GM12878 (cell line): ENCODE measurements at regions not wholly inside any gene's neighbourhood (a gene's known extent, or its start where the extent isn't known, plus 50 kb on each side); places are given as distances from the start of the nearest gene placed in this dataset.

Experiments used
- ATAC-seq: fragments of 200-7000 bp; cut with Tn5 transposase; 3 replicates; pipeline ENCODE4 v1.9.1; 2020; ENCODE audit warnings: mild to moderate bottlenecking, moderate library complexity
- BruUV-seq: library from RNA; stranded (reverse); fragments of 400-500 nt; replicated peaks from 2 replicates; lab custom pipeline; 2021; lab: Mats Ljungman, UMichigan
- CTCF ChIA-PET: fragments of 300-600 bp; sonication (Branson Sonifier 250); formaldehyde crosslinking; extraction: SDS; loops from one replicate; lab custom pipeline; 2021; ENCODE audit warnings: inconsistent platforms; lab: Yijun Ruan, JAX
- POLR2A ChIA-PET: fragments of 350-600 bp; formaldehyde crosslinking; extraction: SDS; loops from one replicate; lab custom pipeline; 2021; ENCODE audit warnings: inconsistent platforms; lab: Charles Lee
- RAD21 ChIA-PET: fragments of 300-600 bp; sonication (Branson Sonifier 250); formaldehyde crosslinking; loops from one replicate; lab custom pipeline; 2023; ENCODE audit warnings: antibody characterized with exemption; ENCODE audit not compliant: unreplicated experiment; lab: Charles Lee
- SMC1A ChIA-PET: fragments of 300-600 bp; sonication (Branson Sonifier 250); formaldehyde crosslinking; loops from one replicate; lab custom pipeline; 2023; ENCODE audit not compliant: unreplicated experiment, uncharacterized antibody; lab: Charles Lee
- DNase-seq: peaks from one replicate; pipeline ENCODE4 v3.0.0-alpha.2; 2011; ENCODE audit warnings: low read depth, low spot score
- FAIRE-seq: peaks from 3 replicates; lab custom pipeline; 2011; peaks lifted over from hg19 to GRCh38; lab: Jason Lieb, UNC
- H2AFZ ChIP-seq: 2 replicates; pipeline ENCODE4 v1.6.0; 2011; ENCODE audit warnings: low read depth, low read length, control low read depth; ENCODE audit not compliant: control insufficient read depth
- H3K27ac ChIP-seq: 2 replicates; pipeline ENCODE4 v1.5.1; 2011; ENCODE audit warnings: control low read depth; ENCODE audit not compliant: control insufficient read depth, insufficient read depth
- H3K27me3 ChIP-seq, 2 experiments: replicated peaks in 1 of 2; 2 replicates each; pipeline versions ENCODE4 v1.6.0 to v1.6.1; 2011; ENCODE audit warnings: low read length in 1 of 2; ENCODE audit not compliant: control insufficient read depth in 2 of 2, insufficient read depth in 2 of 2
- H3K36me3 ChIP-seq, 2 experiments: 2 replicates each; pipeline ENCODE4 v1.5.1; 2011; ENCODE audit warnings: low read length in 1 of 2; ENCODE audit not compliant: control insufficient read depth in 2 of 2, insufficient read depth in 2 of 2
- H3K4me1 ChIP-seq: 2 replicates; pipeline ENCODE4 v1.6.1; 2011; ENCODE audit warnings: mild to moderate bottlenecking, low read length, moderate library complexity, mixed read lengths; ENCODE audit not compliant: control insufficient read depth, insufficient read depth
- H3K4me2 ChIP-seq: 2 replicates; pipeline ENCODE4 v1.6.0; 2011; ENCODE audit warnings: control low read depth; ENCODE audit not compliant: control insufficient read depth, insufficient read depth
- H3K4me3 ChIP-seq: fragments of 200-600 bp; sonication (generic); 2 replicates; pipeline ENCODE4 v1.5.1; 2016
- H3K79me2 ChIP-seq: 2 replicates; pipeline ENCODE4 v1.6.0; 2011; ENCODE audit warnings: low read length; ENCODE audit not compliant: control insufficient read depth, insufficient read depth
- H3K9ac ChIP-seq: 2 replicates; pipeline ENCODE4 v1.8.0; 2011; ENCODE audit warnings: low read length, control low read depth, mixed read lengths; ENCODE audit not compliant: control insufficient read depth, insufficient read depth
- H3K9me3 ChIP-seq: replicated peaks from 3 replicates; pipeline ENCODE4 v1.5.1; 2011; ENCODE audit warnings: mild to moderate bottlenecking, low read length; ENCODE audit not compliant: control insufficient read depth, insufficient read depth
- H4K20me1 ChIP-seq: 2 replicates; pipeline ENCODE4 v1.6.0; 2011; ENCODE audit not compliant: control insufficient read depth, insufficient read depth
- BCL3 ChIP-seq: IDR thresholded peaks from 2 replicates; pipeline ENCODE4 v1.6.1; 2011; ENCODE audit warnings: borderline replicate concordance, low read depth, mild to moderate bottlenecking, moderate library complexity, low read length; ENCODE audit not compliant: insufficient read depth, poor library complexity, severe bottlenecking
- CHD4 ChIP-seq: fragments of 200-600 bp; sonication (generic); IDR thresholded peaks from 2 replicates; pipeline ENCODE4 v1.6.1; 2016; ENCODE audit warnings: mild to moderate bottlenecking
- FOXK2 ChIP-seq: fragments of 450-650 bp; IDR thresholded peaks from 2 replicates; pipeline ENCODE4 v1.6.1; 2017; ENCODE audit warnings: mild to moderate bottlenecking, moderate library complexity
- HDGF ChIP-seq: fragments of 450-650 bp; IDR thresholded peaks from 2 replicates; pipeline ENCODE4 v1.6.1; 2016; ENCODE audit warnings: antibody characterized with exemption
- PAX8 ChIP-seq: fragments of 450-650 bp; IDR thresholded peaks from 2 replicates; pipeline ENCODE4 v1.6.1; 2017; ENCODE audit warnings: mild to moderate bottlenecking, moderate library complexity
- ZBED1 ChIP-seq: IDR thresholded peaks from 2 replicates; pipeline ENCODE4 v1.6.1; 2016; ENCODE audit warnings: borderline replicate concordance
- ZNF207 ChIP-seq: fragments of 450-650 bp; IDR thresholded peaks from 2 replicates; pipeline ENCODE4 v1.6.1; 2014; ENCODE audit warnings: antibody characterized with exemption, mild to moderate bottlenecking, borderline replicate concordance
- ZNF24 ChIP-seq: fragments of 450-650 bp; IDR thresholded peaks from 2 replicates; pipeline ENCODE4 v1.6.1; 2017; ENCODE audit warnings: antibody characterized with exemption, mild to moderate bottlenecking
- ZNF687 ChIP-seq: fragments of 450-650 bp; IDR thresholded peaks from 2 replicates; pipeline ENCODE4 v1.6.1; 2017; ENCODE audit warnings: mild to moderate bottlenecking, moderate library complexity
- WGBS: methylation state at CpG from one replicate; pipeline ENCODE4 v1.1.6; 2016; ENCODE audit warnings: low lambda C conversion rate; ENCODE audit not compliant: insufficient replicate concordance, insufficient coverage; ENCODE audit errors: missing lambda C conversion rate; 5-methylcytosine and 5-hydroxymethylcytosine counted together
- in situ Hi-C: fragments of 300-500 bp; cut with MboI; formaldehyde crosslinking; loops from 9 replicates; pipeline ENCODE4 v1.14.3; 2018; ENCODE audit warnings: mixed read lengths
- intact Hi-C: fragments of 100-400 bp; cut with micrococcal nuclease; formaldehyde crosslinking; loops from one replicate; pipeline ENCODE4 v1.14.2; 2022; ENCODE audit not compliant: unreplicated experiment
- TF ChIP-seq, protein P1 (sequence below): IDR thresholded peaks from 2 replicates; pipeline ENCODE4 v1.6.1; 2012; ENCODE audit warnings: low read depth, low read length, improper control_type of control experiment

- ChIA-PET CTCF (no interaction called here), SMC1A (no interaction called here), RAD21 (no interaction called here), POLR2A (no interaction called here)
- WGBS, result 55% methylated on average over 12 of the region's 12 CpGs
- FAIRE-seq, result no peak
- TF ChIP-seq CHD4 (no peak), BCL3 (peak; percentile 54)
- Histone ChIP-seq H3K79me2 (no peaks in the 10 kb centered on the region), H3K9me3 (no peaks in the 10 kb centered on the region), H2AFZ (no peak overlapping the region), H3K4me2 (no peak overlapping the region), H3K27me3 (no peaks in the 10 kb centered on the region), H3K27ac (no peak overlapping the region), H3K4me1 (no peaks in the 10 kb centered on the region), H4K20me1 (no peaks in the 10 kb centered on the region), H3K9ac (no peak overlapping the region), H3K4me3 (no peak overlapping the region), H3K36me3 (no peaks in the 10 kb centered on the region)
- in situ Hi-C loops (no loop called here), intact Hi-C loops (no loop called here)
- no TSS peak for BruUV-seq
- no peak for ATAC-seq
- DNase-seq, result no peak
Measured at GRCh38 chr7:153808117-153808516, 244.1 kb upstream of the DPP6 start.

DNA sequence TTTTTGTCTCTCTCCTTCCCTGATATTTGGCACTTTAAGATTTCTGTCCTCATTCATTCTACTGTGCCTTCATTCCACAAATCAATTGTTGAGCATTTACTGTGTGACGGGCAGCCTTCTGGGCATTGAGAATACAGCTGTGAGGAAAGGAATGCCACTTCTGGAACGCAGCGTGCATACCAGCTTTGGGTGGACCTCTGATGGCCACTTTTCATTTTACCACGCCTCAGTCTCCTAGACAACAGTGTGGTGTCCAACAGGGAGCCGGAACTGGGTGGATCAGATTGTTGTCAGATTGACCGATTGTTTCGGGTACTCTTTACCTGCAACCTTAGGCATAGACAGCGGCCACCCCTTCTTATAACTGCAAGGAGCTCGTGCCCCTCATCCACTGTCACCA, 222.7 kb upstream of the DPP6 start:
- Histone ChIP-seq H3K4me3 (no peak overlapping the region), H3K27ac (no peak overlapping the region), H3K27me3 (no peaks in the 10 kb centered on the region), H2AFZ (no peak overlapping the region), H3K4me2 (no peak overlapping the region), H3K9me3 (no peaks in the 10 kb centered on the region), H4K20me1 (no peaks in the 10 kb centered on the region), H3K79me2 (no peaks in the 10 kb centered on the region), H3K4me1 (no peaks in the 10 kb centered on the region), H3K9ac (no peak overlapping the region), H3K36me3 (no peaks in the 10 kb centered on the region)
- ChIA-PET RAD21 (no interaction called here), POLR2A (no interaction called here), CTCF (no interaction called here), SMC1A (no interaction called here)
- intact Hi-C loops, result no loop called here
- ATAC-seq (no peak), FAIRE-seq (no peak), DNase-seq (no peak)
- 23% methylated on average over 9 of the region's 9 CpGs for WGBS
- no TSS peak for BruUV-seq
- in situ Hi-C loops, result no loop called here
- no peak for TF ChIP-seq ZNF207
- no peak for TF ChIP-seq ZNF687
- no peak for TF ChIP-seq FOXK2
- TF ChIP-seq HDGF, result no peak
- TF ChIP-seq ZBED1, result no peak
- no peak for TF ChIP-seq ZNF24
- TF ChIP-seq PAX8, result no peak
- TF ChIP-seq CHD4, result no peak
- TF ChIP-seq, protein P1, sequence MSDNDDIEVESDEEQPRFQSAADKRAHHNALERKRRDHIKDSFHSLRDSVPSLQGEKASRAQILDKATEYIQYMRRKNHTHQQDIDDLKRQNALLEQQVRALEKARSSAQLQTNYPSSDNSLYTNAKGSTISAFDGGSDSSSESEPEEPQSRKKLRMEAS, result no peak
